ELF-1 (cell line): ENCODE measurements at regions not wholly inside any gene's neighbourhood (a gene's known extent, or its start where the extent isn't known, plus 50 kb on each side); places are given as distances from the start of the nearest gene placed in this dataset.
"Not testable (repeated sequence)": the region's sequence is repeated elsewhere in the genome, so short reads cannot be mapped to it uniquely, and the experiment has no call there.

Experiments used
- DNase-seq: peaks from one replicate; pipeline ENCODE4 v3.0.0-alpha.2; 2016; ENCODE audit warnings: low read depth, low spot score

GRCh38 chrX:81857192-81857591 lies 655.3 kb downstream of the SH3BGRL start:
- DNase-seq: no peak

GRCh38 chrX:81866873-81867272 lies 665.0 kb downstream of the SH3BGRL start:
- DNase-seq: no peak

GRCh38 chrX:81868979-81869378 lies 667.1 kb downstream of the SH3BGRL start:
- no peak for DNase-seq

GRCh38 chrX:81874807-81875206 lies 672.9 kb downstream of the SH3BGRL start:
- DNase-seq: no peak

GRCh38 chrX:81875800-81876199 lies 673.9 kb downstream of the SH3BGRL start:
- DNase-seq: no peak

- DNase-seq: no peak
Observed at GRCh38 chrX:81876437-81876836, 674.5 kb downstream of the SH3BGRL start.

GRCh38 chrX:81890521-81890920 lies 688.6 kb downstream of the SH3BGRL start:
- DNase-seq: no peak

GRCh38 chrX:81900522-81900921 lies 698.6 kb downstream of the SH3BGRL start:
- no peak for DNase-seq

- DNase-seq: no peak
Observed at GRCh38 chrX:81925812-81926211, 723.9 kb downstream of the SH3BGRL start.

GRCh38 chrX:81945911-81946310 lies 744.0 kb downstream of the SH3BGRL start:
- not testable (repeated sequence) for DNase-seq

- DNase-seq: no peak
Observed at GRCh38 chrX:81957318-81957717, 755.4 kb downstream of the SH3BGRL start.

- peak; percentile 3 for DNase-seq
Observed at GRCh38 chrX:81957900-81958545, 756.1 kb downstream of the SH3BGRL start.

- no peak for DNase-seq
Observed at GRCh38 chrX:81959964-81960363, 758.1 kb downstream of the SH3BGRL start.

GRCh38 chrX:81974413-81974812 lies 772.5 kb downstream of the SH3BGRL start:
- DNase-seq: not testable (repeated sequence)

- no peak for DNase-seq
Observed at GRCh38 chrX:81979806-81980515, 778.1 kb downstream of the SH3BGRL start.

GRCh38 chrX:81987217-81987616 lies 785.3 kb downstream of the SH3BGRL start:
- not testable (repeated sequence) for DNase-seq

GRCh38 chrX:81996166-81996565 lies 794.3 kb downstream of the SH3BGRL start:
- DNase-seq: no peak

- DNase-seq: no peak
Observed at GRCh38 chrX:82029571-82030218, 827.8 kb downstream of the SH3BGRL start.

GRCh38 chrX:82031250-82031649 lies 829.3 kb downstream of the SH3BGRL start:
- no peak for DNase-seq

- no peak for DNase-seq
Observed at GRCh38 chrX:82038793-82039192, 836.9 kb downstream of the SH3BGRL start.

- DNase-seq: no peak
Observed at GRCh38 chrX:82041034-82041433, 839.1 kb downstream of the SH3BGRL start.

- no peak for DNase-seq
Observed at GRCh38 chrX:82058728-82059127, 856.8 kb downstream of the SH3BGRL start.

GRCh38 chrX:82070948-82071347 lies 869.0 kb downstream of the SH3BGRL start:
- DNase-seq: no peak
